ENCODE measurements at regions not wholly inside any gene's neighbourhood (a gene's known extent, or its start where the extent isn't known, plus 50 kb on each side); places are given as distances from the start of the nearest gene placed in this dataset.
"Not testable (repeated sequence)": the region's sequence is repeated elsewhere in the genome, so short reads cannot be mapped to it uniquely, and the experiment has no call there.

- TF ChIP-seq CTCF (IDR thresholded peaks at IDR 0.05; ENCODE audit: low read depth, low read length); POLR2A (IDR thresholded peaks at IDR 0.05; ENCODE audit: extremely low read depth, insufficient read length); MAX (IDR thresholded peaks at IDR 0.05; ENCODE audit: low read depth, low read length); MYC (IDR thresholded peaks at IDR 0.05; ENCODE audit: low read depth, low read length): not testable (repeated sequence)
These were observed 360.4 kb downstream of the TMEM121 start for GRCh38 chr14:105886791-105887191.

Measured in NB4 (cell line).